NT2/D1 (cell line): ENCODE measurements at regions not wholly inside any gene's neighbourhood (a gene's known extent, or its start where the extent isn't known, plus 50 kb on each side); places are given as distances from the start of the nearest gene placed in this dataset.

ENCODE experiments used
- DNase-seq: peaks from one replicate; pipeline ENCODE4 v3.0.0-alpha.2; 2011; ENCODE audit warnings: low read depth, low spot score
- H3K27me3 ChIP-seq: 2 replicates; pipeline ENCODE4 v1.6.0; 2011; ENCODE audit warnings: mild to moderate bottlenecking; ENCODE audit not compliant: insufficient read length, insufficient read depth
- H3K36me3 ChIP-seq: 2 replicates; pipeline ENCODE4 v1.6.1; 2011; ENCODE audit warnings: mild to moderate bottlenecking, low read length, mixed read lengths; ENCODE audit not compliant: insufficient read depth, insufficient read length
- H3K4me1 ChIP-seq: 2 replicates; pipeline ENCODE4 v1.5.1; 2011; ENCODE audit not compliant: insufficient read depth, insufficient read length
- H3K4me3 ChIP-seq: 2 replicates; pipeline ENCODE4 v1.5.1; 2011; ENCODE audit warnings: low read depth; ENCODE audit not compliant: insufficient read length
- H3K9ac ChIP-seq: 2 replicates; pipeline ENCODE4 v1.6.0; 2011; ENCODE audit warnings: low read depth; ENCODE audit not compliant: insufficient read length
- H3K9me3 ChIP-seq: 2 replicates; pipeline ENCODE4 v1.5.1; 2011; ENCODE audit warnings: mild to moderate bottlenecking, low read length; ENCODE audit not compliant: insufficient read depth
- SUZ12 ChIP-seq: IDR thresholded peaks from 2 replicates; pipeline ENCODE4 v1.6.1; 2011; ENCODE audit not compliant: insufficient read length, insufficient read depth; ENCODE audit errors: extremely low read depth
- YY1 ChIP-seq: IDR thresholded peaks from 2 replicates; pipeline ENCODE4 v1.6.1; 2011; ENCODE audit not compliant: insufficient read length, insufficient read depth
- ZNF274 ChIP-seq: IDR thresholded peaks from 2 replicates; pipeline ENCODE4 v1.6.1; 2011; ENCODE audit warnings: mild to moderate bottlenecking, low read depth, low read length

- no peak for DNase-seq
- Histone ChIP-seq H3K4me3 (no peak overlapping the region), H3K9me3 (no peaks in the 10 kb centered on the region), H3K9ac (no peak overlapping the region), H3K4me1 (no peaks in the 10 kb centered on the region), H3K27me3 (no peaks in the 10 kb centered on the region), H3K36me3 (no peaks in the 10 kb centered on the region)
- TF ChIP-seq ZNF274 = no peak
- no peak for TF ChIP-seq YY1
- TF ChIP-seq SUZ12 = no peak
These were observed 404.6 kb upstream of the DDI1 start for GRCh38 chr11:103631841-103632240.

DNA sequence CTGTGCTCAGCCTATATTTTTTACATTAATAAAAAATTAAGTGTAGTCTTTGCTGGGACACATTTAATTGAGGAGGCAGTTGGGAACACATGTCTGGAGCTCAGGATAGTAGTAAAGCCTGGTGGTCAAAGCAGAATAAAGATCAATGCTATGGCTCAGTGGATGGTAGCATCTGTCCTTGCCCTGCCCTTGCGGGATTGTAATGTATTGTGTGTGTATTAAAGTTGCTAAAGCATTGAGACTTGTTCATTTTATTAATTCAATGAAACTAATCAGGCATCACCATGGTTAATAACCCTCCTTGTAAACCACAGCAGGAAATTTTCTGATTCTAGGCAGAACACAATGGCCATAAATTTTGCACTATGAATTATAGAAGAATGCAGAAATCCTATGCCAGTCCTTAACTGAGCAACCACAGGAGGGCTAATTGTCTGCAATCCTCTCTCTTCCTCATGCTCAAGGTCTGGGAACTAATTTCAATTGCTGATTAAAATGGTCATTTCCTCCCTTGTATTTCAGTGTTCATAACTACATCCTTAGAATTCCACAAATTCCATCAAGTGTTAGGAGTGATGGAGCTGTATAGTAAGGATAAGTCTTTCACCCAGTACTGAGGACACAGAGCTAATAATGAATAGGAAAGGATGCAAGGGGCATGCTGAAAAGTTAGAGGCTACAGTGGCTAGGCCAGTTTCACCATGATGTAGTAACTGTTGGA, 403.2 kb upstream of the DDI1 start:
- Histone ChIP-seq H3K4me1 (no peaks in the 10 kb centered on the region), H3K9me3 (no peaks in the 10 kb centered on the region), H3K4me3 (no peak overlapping the region), H3K36me3 (no peaks in the 10 kb centered on the region), H3K27me3 (no peaks in the 10 kb centered on the region), H3K9ac (no peak overlapping the region)
- no peak for DNase-seq
- TF ChIP-seq YY1 (no peak), SUZ12 (no peak), ZNF274 (no peak)

- Histone ChIP-seq H3K9ac (no peak overlapping the region), H3K4me3 (no peak overlapping the region), H3K36me3 (no peaks in the 10 kb centered on the region), H3K4me1 (no peaks in the 10 kb centered on the region), H3K9me3 (no peaks in the 10 kb centered on the region), H3K27me3 (no peaks in the 10 kb centered on the region)
- TF ChIP-seq ZNF274 (no peak), SUZ12 (no peak), YY1 (no peak)
- DNase-seq = no peak
These were observed 402.4 kb upstream of the DDI1 start for GRCh38 chr11:103633819-103634590.

DNA sequence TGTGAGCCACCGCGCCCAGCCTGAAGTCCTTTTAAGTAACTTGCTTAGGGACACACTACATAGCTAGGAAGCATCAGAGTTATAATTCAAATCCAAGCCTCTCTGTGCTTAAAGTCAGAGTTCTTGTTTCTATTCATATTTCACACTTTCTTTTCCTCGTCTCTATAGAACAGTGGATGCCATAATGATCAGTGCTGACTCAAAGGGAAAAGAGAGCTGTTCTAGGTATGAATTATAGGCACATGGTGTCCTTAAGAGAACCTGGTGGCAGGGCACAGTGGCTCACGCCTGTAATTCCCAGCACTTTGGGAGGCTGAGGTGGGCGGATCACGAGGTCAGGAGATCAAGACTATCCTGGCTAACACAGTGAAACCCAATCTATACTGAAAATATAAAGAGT, 400.2 kb upstream of the DDI1 start:
- H3K27me3 ChIP-seq = no peaks in the 10 kb centered on the region
- H3K9me3 ChIP-seq = no peaks in the 10 kb centered on the region
- H3K4me1 ChIP-seq = no peaks in the 10 kb centered on the region
- no peak overlapping the region for H3K4me3 ChIP-seq
- TF ChIP-seq ZNF274 (no peak), SUZ12 (no peak), YY1 (no peak)
- no peak overlapping the region for H3K9ac ChIP-seq
- H3K36me3 ChIP-seq = no peaks in the 10 kb centered on the region
- DNase-seq = no peak

DNA sequence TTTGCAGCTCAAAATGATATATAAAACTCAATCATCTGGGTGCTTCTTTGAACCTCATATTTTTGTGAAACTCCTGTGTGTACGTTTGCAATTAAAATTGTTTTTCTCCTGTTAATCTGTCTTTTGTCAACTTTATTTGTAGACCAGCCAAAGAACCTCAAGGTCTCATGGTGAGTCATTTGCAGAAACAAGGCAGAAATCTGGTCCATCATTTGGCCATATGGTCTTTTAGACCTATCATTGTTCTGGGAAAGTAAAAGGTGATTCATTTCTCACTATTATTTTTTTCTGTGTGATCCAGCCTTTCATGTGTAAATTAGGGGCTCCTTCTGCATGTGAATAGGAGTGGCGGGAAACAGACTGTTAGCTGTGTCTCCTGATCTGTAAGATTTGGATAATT, 399.1 kb upstream of the DDI1 start:
- no peak for DNase-seq
- no peak overlapping the region for H3K4me3 ChIP-seq
- H3K36me3 ChIP-seq = no peaks in the 10 kb centered on the region
- no peaks in the 10 kb centered on the region for H3K9me3 ChIP-seq
- no peaks in the 10 kb centered on the region for H3K4me1 ChIP-seq
- TF ChIP-seq ZNF274 (no peak), SUZ12 (no peak), YY1 (no peak)
- no peaks in the 10 kb centered on the region for H3K27me3 ChIP-seq
- H3K9ac ChIP-seq = no peak overlapping the region

GRCh38 chr11:103637831-103638230, 398.6 kb upstream of the DDI1 start:
- no peaks in the 10 kb centered on the region for H3K4me1 ChIP-seq
- H3K27me3 ChIP-seq = no peaks in the 10 kb centered on the region
- no peaks in the 10 kb centered on the region for H3K36me3 ChIP-seq
- TF ChIP-seq YY1 = no peak
- no peak for TF ChIP-seq SUZ12
- TF ChIP-seq ZNF274 = no peak
- no peak overlapping the region for H3K9ac ChIP-seq
- no peaks in the 10 kb centered on the region for H3K9me3 ChIP-seq
- DNase-seq = no peak
- no peak overlapping the region for H3K4me3 ChIP-seq

DNA sequence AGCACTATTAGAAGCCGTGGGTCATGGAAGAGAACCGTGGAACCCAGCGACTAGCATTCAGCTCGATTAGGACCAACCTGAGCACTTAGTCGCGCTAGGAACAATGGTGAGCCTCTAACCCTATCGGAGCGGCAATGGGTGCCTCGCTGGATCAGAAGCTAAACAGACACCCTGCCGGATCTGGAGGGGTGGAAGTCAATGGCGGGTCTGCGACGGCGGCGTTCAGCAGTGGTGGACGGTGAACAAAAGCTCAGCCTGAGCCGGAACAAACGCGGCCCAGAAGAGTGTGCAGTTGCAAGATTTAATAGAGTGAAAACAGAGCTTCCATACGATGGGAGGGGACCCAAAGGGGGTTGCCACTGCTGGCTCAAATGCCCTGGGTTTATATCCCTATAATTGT, 391.8 kb upstream of the DDI1 start:
- H3K4me3 ChIP-seq = no peak overlapping the region
- H3K9me3 ChIP-seq = no peaks in the 10 kb centered on the region
- no peaks in the 10 kb centered on the region for H3K27me3 ChIP-seq
- no peaks in the 10 kb centered on the region for H3K4me1 ChIP-seq
- no peaks in the 10 kb centered on the region for H3K36me3 ChIP-seq
- TF ChIP-seq ZNF274 (no peak), SUZ12 (no peak), YY1 (no peak)
- no peak for DNase-seq
- H3K9ac ChIP-seq = no peak overlapping the region
